ENCODE measurements at regions not wholly inside any gene's neighbourhood (a gene's known extent, or its start where the extent isn't known, plus 50 kb on each side); places are given as distances from the start of the nearest gene placed in this dataset.

- no peak for TF ChIP-seq POLR2AphosphoS5 (IDR thresholded peaks at IDR 0.05)
- no peak for TF ChIP-seq EP300 (IDR thresholded peaks at IDR 0.05; ENCODE audit: low read depth)
Measured at GRCh38 chr15:81955382-81956062, 90.3 kb downstream of the MEX3B start.

Measured in transverse colon (tissue), 3 donors.